ENCODE measurements at regions not wholly inside any gene's neighbourhood (a gene's known extent, or its start where the extent isn't known, plus 50 kb on each side); places are given as distances from the start of the nearest gene placed in this dataset.
"Not testable (repeated sequence)": the region's sequence is repeated elsewhere in the genome, so short reads cannot be mapped to it uniquely, and the experiment has no call there.

- no peak for DNase-seq (ENCODE audit: low read depth)
These were observed 765.7 kb upstream of the IGFBP7 start for GRCh38 chr4:57875829-57876392.

- no peak for DNase-seq (ENCODE audit: low read depth)
These were observed 756.4 kb upstream of the IGFBP7 start for GRCh38 chr4:57866468-57867171.

GRCh38 chr4:57865264-57865663, 755.1 kb upstream of the IGFBP7 start:
- DNase-seq (ENCODE audit: low read depth) = no peak

- DNase-seq (ENCODE audit: low read depth) = no peak
These were observed 744.6 kb upstream of the IGFBP7 start for GRCh38 chr4:57854748-57855147.

- no peak for DNase-seq (ENCODE audit: low read depth)
These were observed 740.0 kb upstream of the IGFBP7 start for GRCh38 chr4:57850141-57850540.

- DNase-seq (ENCODE audit: low read depth) = no peak
These were observed 721.9 kb upstream of the IGFBP7 start for GRCh38 chr4:57832083-57832482.

- no peak for DNase-seq (ENCODE audit: low read depth)
These were observed 679.5 kb upstream of the IGFBP7 start for GRCh38 chr4:57789666-57790065.

- no peak for DNase-seq (ENCODE audit: low read depth)
These were observed 667.7 kb upstream of the IGFBP7 start for GRCh38 chr4:57777876-57778275.

GRCh38 chr4:57774681-57775080, 664.5 kb upstream of the IGFBP7 start:
- DNase-seq (ENCODE audit: low read depth) = no peak

- no peak for DNase-seq (ENCODE audit: low read depth)
These were observed 664.0 kb upstream of the IGFBP7 start for GRCh38 chr4:57774171-57774570.

- no peak for DNase-seq (ENCODE audit: low read depth)
These were observed 656.2 kb upstream of the IGFBP7 start for GRCh38 chr4:57766341-57766740.

GRCh38 chr4:57764856-57765255, 654.7 kb upstream of the IGFBP7 start:
- no peak for DNase-seq (ENCODE audit: low read depth)

- no peak for DNase-seq (ENCODE audit: low read depth)
These were observed 652.9 kb upstream of the IGFBP7 start for GRCh38 chr4:57763070-57763469.

GRCh38 chr4:57740625-57741190, 630.5 kb upstream of the IGFBP7 start:
- no peak for DNase-seq (ENCODE audit: low read depth)

- DNase-seq (ENCODE audit: low read depth) = no peak
These were observed 626.6 kb upstream of the IGFBP7 start for GRCh38 chr4:57736781-57737180.

GRCh38 chr4:57734104-57734670, 624.0 kb upstream of the IGFBP7 start:
- DNase-seq (ENCODE audit: low read depth) = no peak

- DNase-seq (ENCODE audit: low read depth) = not testable (repeated sequence)
These were observed 619.8 kb upstream of the IGFBP7 start for GRCh38 chr4:57729775-57730570.

- no peak for DNase-seq (ENCODE audit: low read depth)
These were observed 616.0 kb upstream of the IGFBP7 start for GRCh38 chr4:57726154-57726553.

GRCh38 chr4:57719456-57719855, 609.3 kb upstream of the IGFBP7 start:
- no peak for DNase-seq (ENCODE audit: low read depth)

GRCh38 chr4:57714313-57714712, 604.1 kb upstream of the IGFBP7 start:
- DNase-seq (ENCODE audit: low read depth) = not testable (repeated sequence)

GRCh38 chr4:57710053-57710452, 599.9 kb upstream of the IGFBP7 start:
- no peak for DNase-seq (ENCODE audit: low read depth)

GRCh38 chr4:57691370-57691769, 581.2 kb upstream of the IGFBP7 start:
- DNase-seq (ENCODE audit: low read depth) = no peak

Data from activated T-helper 9 cell treated with anti-CD3 and anti-CD28 coated beads, Interleukin-2, amount 50 U/mL, for 16 hours (primary cell).